ENCODE measurements at regions not wholly inside any gene's neighbourhood (a gene's known extent, or its start where the extent isn't known, plus 50 kb on each side); places are given as distances from the start of the nearest gene placed in this dataset.

GRCh38 chr9:88932766-88933165 is 58.5 kb upstream of the S1PR3 start:
- no peak for DNase-seq

GRCh38 chr9:88933607-88934379 is 57.5 kb upstream of the S1PR3 start:
- DNase-seq: no peak

GRCh38 chr9:88934876-88935535 is 56.3 kb upstream of the S1PR3 start:
- DNase-seq: no peak

GRCh38 chr9:88936132-88936531 is 55.1 kb upstream of the S1PR3 start:
- no peak for DNase-seq

- no peak for DNase-seq
Observed at GRCh38 chr9:88936668-88937067, 54.6 kb upstream of the S1PR3 start.

- no peak for DNase-seq
Observed at GRCh38 chr9:88937248-88937647, 54.0 kb upstream of the S1PR3 start.

GRCh38 chr9:88938189-88938588 is 53.1 kb upstream of the S1PR3 start:
- DNase-seq: no peak
